Fibroblast of skin of back (primary cell): ENCODE measurements at regions not wholly inside any gene's neighbourhood (a gene's known extent, or its start where the extent isn't known, plus 50 kb on each side); places are given as distances from the start of the nearest gene placed in this dataset.
A peak's percentile ranks its signal among the peaks of the same experiment; 100 is the strongest.
"Not testable (repeated sequence)": the region's sequence is repeated elsewhere in the genome, so short reads cannot be mapped to it uniquely, and the experiment has no call there.

Experiments used
- DNase-seq: peaks from one replicate; pipeline ENCODE4 v3.0.0-alpha.2; 2013

GRCh38 chr12:126036348-126036747, 971.1 kb downstream of the AACS start:
- DNase-seq, result no peak

- no peak for DNase-seq
Measured at GRCh38 chr12:126038434-126038833, 973.2 kb downstream of the AACS start.

GRCh38 chr12:126040307-126040706, 975.1 kb downstream of the AACS start:
- DNase-seq, result no peak

- DNase-seq, result no peak
Measured at GRCh38 chr12:126042286-126042685, 977.1 kb downstream of the AACS start.

GRCh38 chr12:126049501-126049900, 984.3 kb downstream of the AACS start:
- not testable (repeated sequence) for DNase-seq

- DNase-seq, result no peak
Measured at GRCh38 chr12:126051611-126052107, 986.4 kb downstream of the AACS start.

GRCh38 chr12:126055521-126055920, 990.3 kb downstream of the AACS start:
- DNase-seq, result no peak

- no peak for DNase-seq
Measured at GRCh38 chr12:126061777-126062176, 996.5 kb downstream of the AACS start.

- no peak for DNase-seq
Measured at GRCh38 chr12:126064028-126064427, 998.8 kb downstream of the AACS start.

GRCh38 chr12:126067626-126068329, 1002.5 kb downstream of the AACS start:
- DNase-seq, result no peak

- DNase-seq, result peak; percentile 42
Measured at GRCh38 chr12:126069549-126070165, 1004.4 kb downstream of the AACS start.

- no peak for DNase-seq
Measured at GRCh38 chr12:126076515-126076914, 1011.3 kb downstream of the AACS start.

- DNase-seq, result no peak
Measured at GRCh38 chr12:126083926-126084325, 1018.7 kb downstream of the AACS start.

GRCh38 chr12:126084480-126084879, 1019.2 kb downstream of the AACS start:
- no peak for DNase-seq

GRCh38 chr12:126086242-126086641, 1021.0 kb downstream of the AACS start:
- no peak for DNase-seq

GRCh38 chr12:126087692-126088091, 1022.5 kb downstream of the AACS start:
- no peak for DNase-seq

GRCh38 chr12:126093908-126094307, 1028.7 kb downstream of the AACS start:
- no peak for DNase-seq

- DNase-seq, result no peak
Measured at GRCh38 chr12:126095748-126096510, 1030.7 kb downstream of the AACS start.

- no peak for DNase-seq
Measured at GRCh38 chr12:126106706-126107105, 1041.5 kb downstream of the AACS start.

GRCh38 chr12:126107659-126108058, 1042.4 kb downstream of the AACS start:
- DNase-seq, result no peak

- no peak for DNase-seq
Measured at GRCh38 chr12:126108247-126108646, 1043.0 kb downstream of the AACS start.

- DNase-seq, result no peak
Measured at GRCh38 chr12:126112141-126112540, 1046.9 kb downstream of the AACS start.

- DNase-seq, result no peak
Measured at GRCh38 chr12:126112849-126113248, 1047.6 kb downstream of the AACS start.

GRCh38 chr12:126114441-126114840, 1049.2 kb downstream of the AACS start:
- DNase-seq, result no peak
